ENCODE measurements at regions not wholly inside any gene's neighbourhood (a gene's known extent, or its start where the extent isn't known, plus 50 kb on each side); places are given as distances from the start of the nearest gene placed in this dataset.
"Not testable (repeated sequence)": the region's sequence is repeated elsewhere in the genome, so short reads cannot be mapped to it uniquely, and the experiment has no call there.

- H3K4me1 ChIP-seq (ENCODE audit: insufficient read depth, low read length) = peaks cover 9% of the 10 kb centered on the region
- no peak overlapping the region for H3K4me3 ChIP-seq (ENCODE audit: low read length)
- H3K27me3 ChIP-seq (ENCODE audit: insufficient read depth, low read length) = no peaks in the 10 kb centered on the region
- no peak overlapping the region for H3K27ac ChIP-seq (ENCODE audit: low read depth, low read length)
- peaks cover 9% of the 10 kb centered on the region; the same call in 1 of the 2 replicates for H3K9me3 ChIP-seq (ENCODE audit: insufficient read depth, low read depth, low read length)
- no peak overlapping the region for H3K9ac ChIP-seq (ENCODE audit: low read depth, low read length)
- 75% methylated on average over 1 of the region's 1 CpG for WGBS
- H3K36me3 ChIP-seq (ENCODE audit: insufficient read depth, low read length) = no peaks in the 10 kb centered on the region
Measured at GRCh38 chr10:33611423-33611822, 277.0 kb upstream of the NRP1 start.

- Histone ChIP-seq H3K4me3 (ENCODE audit: low read length) (no peak overlapping the region), H3K9me3 (ENCODE audit: insufficient read depth, low read depth, low read length) (peaks cover 9% of the 10 kb centered on the region; the same call in 1 of the 2 replicates), H3K36me3 (ENCODE audit: insufficient read depth, low read length) (no peaks in the 10 kb centered on the region), H3K27ac (ENCODE audit: low read depth, low read length) (no peak overlapping the region), H3K4me1 (ENCODE audit: insufficient read depth, low read length) (peaks cover 9% of the 10 kb centered on the region), H3K27me3 (ENCODE audit: insufficient read depth, low read length) (no peaks in the 10 kb centered on the region), H3K9ac (ENCODE audit: low read depth, low read length) (no peak overlapping the region)
Measured at GRCh38 chr10:33609546-33609945, 275.1 kb upstream of the NRP1 start.

GRCh38 chr10:33602278-33602677, 267.8 kb upstream of the NRP1 start:
- H3K4me1 ChIP-seq (ENCODE audit: insufficient read depth, low read length) = no peaks in the 10 kb centered on the region
- H3K4me3 ChIP-seq (ENCODE audit: low read length) = no peak overlapping the region
- H3K27me3 ChIP-seq (ENCODE audit: insufficient read depth, low read length) = no peaks in the 10 kb centered on the region
- 100% methylated on average over 1 of the region's 1 CpG for WGBS
- no peaks in the 10 kb centered on the region for H3K36me3 ChIP-seq (ENCODE audit: insufficient read depth, low read length)
- peaks cover 3% of the 10 kb centered on the region; the same call in 1 of the 2 replicates for H3K9me3 ChIP-seq (ENCODE audit: insufficient read depth, low read depth, low read length)
- no peak overlapping the region for H3K9ac ChIP-seq (ENCODE audit: low read depth, low read length)
- no peak overlapping the region for H3K27ac ChIP-seq (ENCODE audit: low read depth, low read length)

GRCh38 chr10:33600381-33600780, 265.9 kb upstream of the NRP1 start:
- H3K36me3 ChIP-seq (ENCODE audit: insufficient read depth, low read length) = no peaks in the 10 kb centered on the region
- no peaks in the 10 kb centered on the region for H3K4me1 ChIP-seq (ENCODE audit: insufficient read depth, low read length)
- WGBS = 93% methylated on average over 3 of the region's 3 CpGs

GRCh38 chr10:33596422-33596821, 262.0 kb upstream of the NRP1 start:
- Histone ChIP-seq H3K27me3 (ENCODE audit: insufficient read depth, low read length) (no peaks in the 10 kb centered on the region), H3K36me3 (ENCODE audit: insufficient read depth, low read length) (no peaks in the 10 kb centered on the region), H3K4me3 (ENCODE audit: low read length) (no peak overlapping the region), H3K27ac (ENCODE audit: low read depth, low read length) (no peak overlapping the region), H3K4me1 (ENCODE audit: insufficient read depth, low read length) (no peaks in the 10 kb centered on the region), H3K9ac (ENCODE audit: low read depth, low read length) (no peak overlapping the region), H3K9me3 (ENCODE audit: insufficient read depth, low read depth, low read length) (peaks cover 3% of the 10 kb centered on the region; the same call in 1 of the 2 replicates)
- 78% methylated on average over 6 of the region's 6 CpGs for WGBS

More at GRCh38 chr10:33600381-33600780, 265.9 kb upstream of the NRP1 start:
- no peak overlapping the region for H3K27ac ChIP-seq (ENCODE audit: low read depth, low read length)
- H3K9ac ChIP-seq (ENCODE audit: low read depth, low read length) = no peak overlapping the region
- H3K4me3 ChIP-seq (ENCODE audit: low read length) = no peak overlapping the region
- H3K9me3 ChIP-seq (ENCODE audit: insufficient read depth, low read depth, low read length) = peaks cover 3% of the 10 kb centered on the region; the same call in 1 of the 2 replicates
- no peaks in the 10 kb centered on the region for H3K27me3 ChIP-seq (ENCODE audit: insufficient read depth, low read length)

- no peak overlapping the region for H3K4me3 ChIP-seq (ENCODE audit: low read length)
- 93% methylated on average over 8 of the region's 8 CpGs for WGBS
Measured at GRCh38 chr10:33594475-33594874, 260.0 kb upstream of the NRP1 start.

GRCh38 chr10:33588974-33589600, 254.6 kb upstream of the NRP1 start:
- 92% methylated on average over 5 of the region's 5 CpGs for WGBS
- Histone ChIP-seq H3K4me1 (ENCODE audit: insufficient read depth, low read length) (no peaks in the 10 kb centered on the region), H3K9ac (ENCODE audit: low read depth, low read length) (no peak overlapping the region), H3K27ac (ENCODE audit: low read depth, low read length) (no peak overlapping the region), H3K4me3 (ENCODE audit: low read length) (no peak overlapping the region), H3K9me3 (ENCODE audit: insufficient read depth, low read depth, low read length) (peaks cover 22% of the 10 kb centered on the region), H3K36me3 (ENCODE audit: insufficient read depth, low read length) (no peaks in the 10 kb centered on the region), H3K27me3 (ENCODE audit: insufficient read depth, low read length) (no peaks in the 10 kb centered on the region)

More at GRCh38 chr10:33594475-33594874, 260.0 kb upstream of the NRP1 start:
- Histone ChIP-seq H3K36me3 (ENCODE audit: insufficient read depth, low read length) (no peaks in the 10 kb centered on the region), H3K27me3 (ENCODE audit: insufficient read depth, low read length) (no peaks in the 10 kb centered on the region), H3K4me1 (ENCODE audit: insufficient read depth, low read length) (no peaks in the 10 kb centered on the region), H3K27ac (ENCODE audit: low read depth, low read length) (no peak overlapping the region), H3K9ac (ENCODE audit: low read depth, low read length) (no peak overlapping the region), H3K9me3 (ENCODE audit: insufficient read depth, low read depth, low read length) (peaks cover 7% of the 10 kb centered on the region)

GRCh38 chr10:33584596-33584995, 250.1 kb upstream of the NRP1 start:
- not testable (repeated sequence) for H3K36me3 ChIP-seq (ENCODE audit: insufficient read depth, low read length); H3K27me3 ChIP-seq (ENCODE audit: insufficient read depth, low read length); H3K9ac ChIP-seq (ENCODE audit: low read depth, low read length); H3K27ac ChIP-seq (ENCODE audit: low read depth, low read length); H3K4me3 ChIP-seq (ENCODE audit: low read length); H3K4me1 ChIP-seq (ENCODE audit: insufficient read depth, low read length)
- H3K9me3 ChIP-seq (ENCODE audit: insufficient read depth, low read depth, low read length) = peaks cover 19% of the 10 kb centered on the region
- WGBS = 78% methylated on average over 3 of the region's 3 CpGs

- no peak overlapping the region for H3K9ac ChIP-seq (ENCODE audit: low read depth, low read length)
- WGBS = 86% methylated on average over 2 of the region's 3 CpGs
- H3K36me3 ChIP-seq (ENCODE audit: insufficient read depth, low read length) = no peaks in the 10 kb centered on the region
- no peak overlapping the region for H3K27ac ChIP-seq (ENCODE audit: low read depth, low read length)
- no peaks in the 10 kb centered on the region for H3K9me3 ChIP-seq (ENCODE audit: insufficient read depth, low read depth, low read length)
- H3K27me3 ChIP-seq (ENCODE audit: insufficient read depth, low read length) = no peaks in the 10 kb centered on the region
- no peak overlapping the region for H3K4me3 ChIP-seq (ENCODE audit: low read length)
- no peaks in the 10 kb centered on the region for H3K4me1 ChIP-seq (ENCODE audit: insufficient read depth, low read length)
Measured at GRCh38 chr10:33579996-33580395, 245.5 kb upstream of the NRP1 start.

GRCh38 chr10:33573606-33574005, 239.1 kb upstream of the NRP1 start:
- H3K36me3 ChIP-seq (ENCODE audit: insufficient read depth, low read length) = no peaks in the 10 kb centered on the region
- H3K27ac ChIP-seq (ENCODE audit: low read depth, low read length) = no peak overlapping the region
- H3K4me3 ChIP-seq (ENCODE audit: low read length) = no peak overlapping the region
- H3K9me3 ChIP-seq (ENCODE audit: insufficient read depth, low read depth, low read length) = no peaks in the 10 kb centered on the region
- no peak overlapping the region for H3K9ac ChIP-seq (ENCODE audit: low read depth, low read length)
- H3K4me1 ChIP-seq (ENCODE audit: insufficient read depth, low read length) = no peaks in the 10 kb centered on the region
- 98% methylated on average over 2 of the region's 2 CpGs for WGBS
- H3K27me3 ChIP-seq (ENCODE audit: insufficient read depth, low read length) = no peaks in the 10 kb centered on the region

GRCh38 chr10:33571616-33572015, 237.1 kb upstream of the NRP1 start:
- Histone ChIP-seq H3K4me1 (ENCODE audit: insufficient read depth, low read length) (peaks cover 8% of the 10 kb centered on the region; the same call in 1 of the 2 replicates), H3K9ac (ENCODE audit: low read depth, low read length) (no peak overlapping the region), H3K27ac (ENCODE audit: low read depth, low read length) (no peak overlapping the region), H3K27me3 (ENCODE audit: insufficient read depth, low read length) (no peaks in the 10 kb centered on the region), H3K36me3 (ENCODE audit: insufficient read depth, low read length) (no peaks in the 10 kb centered on the region), H3K4me3 (ENCODE audit: low read length) (no peak overlapping the region), H3K9me3 (ENCODE audit: insufficient read depth, low read depth, low read length) (no peaks in the 10 kb centered on the region)
- 96% methylated on average over 1 of the region's 1 CpG for WGBS

- Histone ChIP-seq H3K27me3 (ENCODE audit: insufficient read depth, low read length) (no peaks in the 10 kb centered on the region), H3K36me3 (ENCODE audit: insufficient read depth, low read length) (no peaks in the 10 kb centered on the region), H3K4me3 (ENCODE audit: low read length) (no peak overlapping the region), H3K4me1 (ENCODE audit: insufficient read depth, low read length) (peaks cover 16% of the 10 kb centered on the region), H3K9me3 (ENCODE audit: insufficient read depth, low read depth, low read length) (no peaks in the 10 kb centered on the region), H3K9ac (ENCODE audit: low read depth, low read length) (no peak overlapping the region), H3K27ac (ENCODE audit: low read depth, low read length) (no peak overlapping the region)
- 91% methylated on average over 3 of the region's 3 CpGs for WGBS
Measured at GRCh38 chr10:33570495-33570894, 236.0 kb upstream of the NRP1 start.
